ENCODE measurements at regions not wholly inside any gene's neighbourhood (a gene's known extent, or its start where the extent isn't known, plus 50 kb on each side); places are given as distances from the start of the nearest gene placed in this dataset.

DNA sequence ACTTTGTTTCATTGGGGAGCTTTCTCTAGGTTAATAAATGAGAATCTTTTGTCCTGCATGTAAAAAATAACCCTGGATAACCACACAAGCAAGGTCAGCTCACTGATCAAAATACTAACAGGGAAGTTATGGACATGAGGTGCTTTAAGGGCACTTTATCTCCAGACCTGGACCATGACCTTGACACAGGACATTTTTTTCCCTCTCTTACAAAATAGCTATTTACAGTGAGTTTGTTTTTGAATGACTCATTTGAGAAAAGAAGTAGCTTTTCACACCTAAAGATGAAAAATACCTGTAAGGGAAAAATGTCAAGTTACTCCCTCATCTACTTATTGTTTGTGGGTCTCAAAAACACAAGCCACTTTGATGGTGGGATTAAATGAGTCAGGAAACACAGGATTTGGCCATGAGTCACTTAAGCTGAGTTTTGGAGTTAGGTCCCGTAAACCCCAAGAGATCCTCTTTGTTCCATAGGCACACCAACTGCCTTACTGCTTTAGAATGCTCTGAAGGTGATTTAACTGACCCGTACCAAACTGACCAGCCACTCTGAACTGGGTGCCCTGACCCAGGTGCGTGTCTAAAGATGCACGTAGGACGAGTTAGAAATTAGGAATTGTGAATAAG, 479.3 kb upstream of the NXPH2 start:
- Mint-ChIP-seq H3K27ac (no peak overlapping the region), H3K4me1 (no peaks in the 10 kb centered on the region), H3K4me3 (no peak overlapping the region), H3K9me3 (peaks cover 8% of the 10 kb centered on the region), H3K27me3 (no peaks in the 10 kb centered on the region), H3K36me3 (ENCODE audit: low read depth) (no peaks in the 10 kb centered on the region)
- DNase-seq (no peak), ATAC-seq (ENCODE audit: low read depth) (no peak)
- intact Hi-C loops (cut with micrococcal nuclease), result no loop called here
- TF ChIP-seq, protein P1, sequence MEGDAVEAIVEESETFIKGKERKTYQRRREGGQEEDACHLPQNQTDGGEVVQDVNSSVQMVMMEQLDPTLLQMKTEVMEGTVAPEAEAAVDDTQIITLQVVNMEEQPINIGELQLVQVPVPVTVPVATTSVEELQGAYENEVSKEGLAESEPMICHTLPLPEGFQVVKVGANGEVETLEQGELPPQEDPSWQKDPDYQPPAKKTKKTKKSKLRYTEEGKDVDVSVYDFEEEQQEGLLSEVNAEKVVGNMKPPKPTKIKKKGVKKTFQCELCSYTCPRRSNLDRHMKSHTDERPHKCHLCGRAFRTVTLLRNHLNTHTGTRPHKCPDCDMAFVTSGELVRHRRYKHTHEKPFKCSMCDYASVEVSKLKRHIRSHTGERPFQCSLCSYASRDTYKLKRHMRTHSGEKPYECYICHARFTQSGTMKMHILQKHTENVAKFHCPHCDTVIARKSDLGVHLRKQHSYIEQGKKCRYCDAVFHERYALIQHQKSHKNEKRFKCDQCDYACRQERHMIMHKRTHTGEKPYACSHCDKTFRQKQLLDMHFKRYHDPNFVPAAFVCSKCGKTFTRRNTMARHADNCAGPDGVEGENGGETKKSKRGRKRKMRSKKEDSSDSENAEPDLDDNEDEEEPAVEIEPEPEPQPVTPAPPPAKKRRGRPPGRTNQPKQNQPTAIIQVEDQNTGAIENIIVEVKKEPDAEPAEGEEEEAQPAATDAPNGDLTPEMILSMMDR (IDR thresholded peaks at IDR 0.05), result no peak
- CTCF ChIA-PET, result no interaction called here
- POLR2A ChIA-PET, result no interaction called here

DNA sequence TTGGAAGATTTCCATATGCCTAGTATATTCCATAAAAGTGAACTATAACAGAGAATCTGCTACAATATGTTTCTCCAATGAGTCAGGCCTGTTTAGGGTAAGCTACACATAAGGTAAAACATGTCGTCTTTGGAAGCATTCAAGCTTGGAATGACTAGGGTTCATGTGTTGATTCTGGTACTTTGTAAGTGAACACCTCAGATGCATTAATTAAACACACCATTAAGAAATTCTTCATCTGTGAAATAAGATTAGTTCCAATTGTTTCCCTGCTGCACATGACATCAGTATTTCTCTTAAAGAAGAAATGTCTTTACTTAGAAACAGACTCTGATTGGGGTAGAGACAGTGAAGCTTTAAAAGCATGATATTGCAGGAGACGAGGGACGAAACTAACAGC, 461.1 kb upstream of the NXPH2 start:
- Mint-ChIP-seq H3K4me1 (no peaks in the 10 kb centered on the region), H3K36me3 (ENCODE audit: low read depth) (no peaks in the 10 kb centered on the region), H3K27ac (no peak overlapping the region), H3K4me3 (no peak overlapping the region), H3K9me3 (peaks cover 6% of the 10 kb centered on the region), H3K27me3 (no peaks in the 10 kb centered on the region)
- CTCF ChIA-PET, result no interaction called here
- intact Hi-C loops (cut with micrococcal nuclease), result no loop called here
- DNase-seq (no peak), ATAC-seq (ENCODE audit: low read depth) (no peak)
- TF ChIP-seq, protein P1 (IDR thresholded peaks at IDR 0.05), result no peak
- POLR2A ChIA-PET, result no interaction called here

DNA sequence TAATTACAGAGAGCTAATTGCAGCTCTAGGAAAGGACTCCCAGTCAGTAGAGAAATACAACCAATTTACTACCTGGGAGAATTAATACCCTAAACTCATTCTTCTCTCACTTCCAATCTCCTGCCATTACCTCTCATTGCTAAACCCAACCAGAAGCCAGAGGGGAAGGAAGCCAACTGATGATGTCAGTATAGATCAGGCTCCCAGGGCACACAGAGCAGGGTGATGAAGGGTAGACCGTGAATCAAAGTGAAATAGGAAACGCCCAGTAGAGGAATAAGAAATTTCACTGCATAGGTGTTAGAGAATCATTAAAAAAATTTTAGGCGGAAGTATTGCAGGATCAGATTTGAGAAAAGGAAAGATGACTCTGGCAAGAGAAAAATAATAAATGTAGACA, 456.8 kb upstream of the NXPH2 start:
- Mint-ChIP-seq H3K27ac (no peak overlapping the region), H3K4me1 (no peaks in the 10 kb centered on the region), H3K4me3 (no peak overlapping the region), H3K36me3 (ENCODE audit: low read depth) (no peaks in the 10 kb centered on the region), H3K9me3 (no peaks in the 10 kb centered on the region), H3K27me3 (no peaks in the 10 kb centered on the region)
- intact Hi-C loops (cut with micrococcal nuclease), result no loop called here
- TF ChIP-seq, protein P1 (IDR thresholded peaks at IDR 0.05), result no peak
- CTCF ChIA-PET, result no interaction called here
- DNase-seq, result no peak
- POLR2A ChIA-PET, result no interaction called here
- no peak for ATAC-seq (ENCODE audit: low read depth)

DNA sequence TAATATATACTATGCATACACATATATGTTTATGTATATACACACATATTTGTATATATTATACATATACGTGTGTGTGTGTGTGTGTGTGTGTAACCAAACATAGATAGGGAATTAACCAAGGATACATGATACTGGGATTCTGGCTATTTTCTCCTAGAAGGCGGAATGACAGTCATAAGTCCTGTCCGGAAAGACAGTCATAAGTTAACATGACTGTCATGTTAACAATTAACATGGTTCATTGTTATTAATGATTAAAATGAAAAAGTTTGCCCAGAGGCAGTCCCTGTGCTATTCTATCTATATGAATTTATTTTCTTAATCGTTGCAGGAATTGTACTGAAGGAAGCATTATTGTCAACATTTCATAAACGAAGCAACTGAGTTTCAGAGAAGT, 450.7 kb upstream of the NXPH2 start:
- Mint-ChIP-seq H3K4me3 (no peak overlapping the region), H3K4me1 (no peaks in the 10 kb centered on the region), H3K27me3 (no peaks in the 10 kb centered on the region), H3K9me3 (no peaks in the 10 kb centered on the region), H3K36me3 (ENCODE audit: low read depth) (no peaks in the 10 kb centered on the region), H3K27ac (no peak overlapping the region)
- intact Hi-C loops (cut with micrococcal nuclease), result no loop called here
- ChIA-PET POLR2A (no interaction called here), CTCF (no interaction called here)
- DNase-seq (no peak), ATAC-seq (ENCODE audit: low read depth) (no peak)
- TF ChIP-seq, protein P1 (IDR thresholded peaks at IDR 0.05), result no peak

DNA sequence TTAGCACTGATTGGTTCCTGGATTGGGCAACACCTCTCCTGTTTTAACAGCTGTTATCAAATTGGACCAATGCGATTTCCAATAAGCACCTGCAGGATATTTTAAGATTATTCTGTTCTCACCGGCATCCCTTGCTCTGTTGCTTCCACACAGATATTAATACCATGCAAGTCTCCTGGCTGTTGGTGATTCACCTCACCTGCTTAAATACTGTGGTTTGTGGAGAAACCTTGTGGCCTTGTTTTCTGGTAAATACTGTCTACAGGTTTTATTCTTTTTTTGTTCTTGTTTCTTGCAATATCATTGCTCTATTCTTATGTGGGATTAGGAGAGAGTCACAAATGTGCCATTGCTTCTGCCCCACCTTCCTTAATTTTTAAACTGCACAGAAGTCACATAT, 448.1 kb upstream of the NXPH2 start:
- TF ChIP-seq, protein P1 (IDR thresholded peaks at IDR 0.05), result no peak
- intact Hi-C loops (cut with micrococcal nuclease), result no loop called here
- Mint-ChIP-seq H3K36me3 (ENCODE audit: low read depth) (no peaks in the 10 kb centered on the region), H3K27ac (no peak overlapping the region), H3K4me3 (no peak overlapping the region), H3K27me3 (no peaks in the 10 kb centered on the region), H3K4me1 (no peaks in the 10 kb centered on the region), H3K9me3 (no peaks in the 10 kb centered on the region)
- DNase-seq (no peak), ATAC-seq (ENCODE audit: low read depth) (no peak)
- POLR2A ChIA-PET, result no interaction called here
- CTCF ChIA-PET, result no interaction called here

All from activated B cell treated with CpG ODN at 0.5 μM for 24 hours (primary cell).